VCaP (cell line): ENCODE measurements at regions not wholly inside any gene's neighbourhood (a gene's known extent, or its start where the extent isn't known, plus 50 kb on each side); places are given as distances from the start of the nearest gene placed in this dataset.
A peak's percentile ranks its signal among the peaks of the same experiment; 100 is the strongest.
"Not testable (repeated sequence)": the region's sequence is repeated elsewhere in the genome, so short reads cannot be mapped to it uniquely, and the experiment has no call there.

ENCODE experiments used
- H3K27ac ChIP-seq: fragments of 450-650 bp; 2 replicates; pipeline ENCODE4 v1.5.1; 2017
- TF ChIP-seq, protein P1 (sequence below): fragments of 450-650 bp; conservative IDR thresholded peaks from 2 replicates; pipeline ENCODE4 v1.5.1; 2017; ENCODE audit warnings: mild to moderate bottlenecking, moderate library complexity

DNA sequence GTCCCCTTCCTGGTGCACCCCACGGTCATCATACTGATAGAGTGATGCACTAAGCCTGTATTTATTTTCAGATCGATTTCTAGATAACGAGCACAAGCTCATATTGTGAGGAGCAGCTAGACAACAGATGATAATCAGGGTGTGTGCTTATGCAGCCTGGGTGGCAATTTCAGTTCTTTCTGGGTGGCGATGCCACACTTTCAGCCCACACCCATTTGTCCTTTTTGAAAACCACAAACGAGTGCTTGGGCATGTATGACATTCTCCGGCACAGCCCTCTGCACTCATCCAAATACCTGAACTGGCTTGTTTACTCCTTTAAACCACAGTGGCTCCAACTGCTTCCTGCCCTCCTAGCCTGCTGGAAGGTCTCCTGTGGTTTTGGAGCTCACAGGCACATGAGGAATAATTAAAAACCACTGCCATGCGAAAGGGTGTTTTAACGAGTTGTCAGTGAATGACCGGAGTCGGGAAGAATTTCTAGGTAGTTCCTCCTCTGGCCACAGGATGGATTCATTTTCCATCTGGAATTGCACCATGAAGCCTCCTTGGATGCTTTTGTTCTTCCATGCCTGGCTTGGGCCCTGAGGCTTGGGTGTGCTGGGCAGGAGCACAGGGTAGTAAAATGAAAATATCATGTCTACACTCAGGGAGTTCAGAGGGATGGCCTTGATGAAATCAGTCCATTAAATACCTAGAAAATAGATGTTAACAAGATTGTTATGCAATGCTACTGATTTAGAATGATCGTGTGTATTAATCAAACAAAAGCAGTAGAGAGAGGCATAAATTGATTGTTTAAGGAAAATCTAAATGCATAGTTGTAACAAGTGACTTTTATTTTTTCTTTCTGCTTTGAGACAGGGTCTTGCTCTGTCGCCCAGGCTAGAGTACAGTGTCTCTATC lies 52.4 kb upstream of the ITGB1 start:
- TF ChIP-seq, protein P1, sequence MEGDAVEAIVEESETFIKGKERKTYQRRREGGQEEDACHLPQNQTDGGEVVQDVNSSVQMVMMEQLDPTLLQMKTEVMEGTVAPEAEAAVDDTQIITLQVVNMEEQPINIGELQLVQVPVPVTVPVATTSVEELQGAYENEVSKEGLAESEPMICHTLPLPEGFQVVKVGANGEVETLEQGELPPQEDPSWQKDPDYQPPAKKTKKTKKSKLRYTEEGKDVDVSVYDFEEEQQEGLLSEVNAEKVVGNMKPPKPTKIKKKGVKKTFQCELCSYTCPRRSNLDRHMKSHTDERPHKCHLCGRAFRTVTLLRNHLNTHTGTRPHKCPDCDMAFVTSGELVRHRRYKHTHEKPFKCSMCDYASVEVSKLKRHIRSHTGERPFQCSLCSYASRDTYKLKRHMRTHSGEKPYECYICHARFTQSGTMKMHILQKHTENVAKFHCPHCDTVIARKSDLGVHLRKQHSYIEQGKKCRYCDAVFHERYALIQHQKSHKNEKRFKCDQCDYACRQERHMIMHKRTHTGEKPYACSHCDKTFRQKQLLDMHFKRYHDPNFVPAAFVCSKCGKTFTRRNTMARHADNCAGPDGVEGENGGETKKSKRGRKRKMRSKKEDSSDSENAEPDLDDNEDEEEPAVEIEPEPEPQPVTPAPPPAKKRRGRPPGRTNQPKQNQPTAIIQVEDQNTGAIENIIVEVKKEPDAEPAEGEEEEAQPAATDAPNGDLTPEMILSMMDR, result peak; percentile 63
- H3K27ac ChIP-seq, result peak overlapping the region; percentile 66

DNA sequence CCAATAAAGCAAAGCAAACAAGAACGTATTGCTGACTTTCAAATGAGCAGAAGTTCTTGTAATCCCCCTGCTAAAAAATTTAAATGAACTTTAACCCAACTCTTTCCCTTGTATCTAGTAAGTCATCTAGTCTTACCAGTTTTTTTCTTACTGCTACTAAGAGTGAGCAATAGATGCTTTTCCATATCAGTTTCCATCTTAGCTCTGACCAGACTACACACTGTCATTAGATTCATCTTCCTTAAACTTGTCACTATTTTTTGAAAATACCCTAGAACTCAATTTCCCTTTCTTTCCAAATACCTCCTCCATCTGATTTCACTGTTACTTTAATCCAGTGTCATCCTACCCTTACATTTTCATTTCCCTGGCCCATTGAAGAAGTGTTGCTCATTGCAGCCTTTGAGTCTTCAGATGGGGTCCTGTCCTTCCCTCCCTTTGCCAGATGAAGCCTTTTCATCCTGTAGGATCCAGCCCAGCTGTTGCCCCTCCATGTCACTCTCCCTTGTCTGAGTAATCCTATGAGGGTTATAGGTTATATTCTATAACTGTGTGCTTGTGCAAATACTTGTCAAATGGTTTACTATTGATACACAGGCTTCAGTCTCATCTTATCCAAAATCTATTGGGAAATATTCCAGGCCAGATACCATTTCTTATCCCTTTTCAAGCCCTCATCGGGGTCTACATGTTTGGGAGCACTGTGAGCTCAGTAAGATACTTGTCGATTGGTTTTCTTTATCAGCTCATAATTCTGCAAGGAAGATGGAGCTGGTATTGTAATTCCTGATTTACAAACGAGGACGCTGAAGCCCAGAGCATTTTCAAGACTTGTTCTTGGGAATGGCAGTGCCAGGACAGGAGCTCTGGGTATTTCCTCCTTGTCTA lies 51.5 kb upstream of the ITGB1 start:
- TF ChIP-seq, protein P1, result no peak
- peak overlapping the region; percentile 66 for H3K27ac ChIP-seq

DNA sequence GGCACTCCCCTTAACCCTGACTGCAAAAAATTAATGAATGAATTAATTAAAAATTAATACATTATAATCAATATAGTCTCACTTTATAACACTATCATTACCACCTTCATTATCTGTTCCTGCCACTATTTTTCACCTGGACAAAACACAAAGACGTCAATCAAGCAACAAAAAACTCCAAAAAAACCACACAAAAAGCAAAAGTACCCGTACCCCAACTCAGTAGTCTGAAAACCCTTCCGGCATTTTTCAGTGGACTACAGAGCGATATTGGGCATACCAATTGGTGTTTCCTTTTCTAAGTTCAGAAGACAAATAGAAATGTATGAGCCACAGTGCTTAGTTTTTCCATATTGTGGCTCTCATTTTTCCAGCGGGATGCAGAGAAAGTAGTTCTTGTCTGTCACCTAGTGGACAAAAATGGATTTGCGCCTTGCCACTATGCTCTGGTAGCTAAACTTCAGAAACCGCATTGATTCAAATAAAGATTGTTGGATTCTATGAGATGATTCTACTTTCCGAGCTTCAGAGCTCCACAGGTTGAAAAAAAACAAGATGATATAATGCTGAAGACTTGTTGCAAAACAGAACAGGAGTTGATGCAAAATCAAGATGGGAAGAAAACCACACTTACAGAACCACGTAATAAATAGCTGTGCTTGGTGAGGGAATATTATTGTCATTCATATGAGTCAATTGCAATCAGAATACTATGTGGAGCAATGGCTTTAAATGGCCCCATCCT lies 50.6 kb upstream of the ITGB1 start:
- H3K27ac ChIP-seq, result peak overlapping the region; percentile 66
- TF ChIP-seq, protein P1, result peak; percentile 98

DNA sequence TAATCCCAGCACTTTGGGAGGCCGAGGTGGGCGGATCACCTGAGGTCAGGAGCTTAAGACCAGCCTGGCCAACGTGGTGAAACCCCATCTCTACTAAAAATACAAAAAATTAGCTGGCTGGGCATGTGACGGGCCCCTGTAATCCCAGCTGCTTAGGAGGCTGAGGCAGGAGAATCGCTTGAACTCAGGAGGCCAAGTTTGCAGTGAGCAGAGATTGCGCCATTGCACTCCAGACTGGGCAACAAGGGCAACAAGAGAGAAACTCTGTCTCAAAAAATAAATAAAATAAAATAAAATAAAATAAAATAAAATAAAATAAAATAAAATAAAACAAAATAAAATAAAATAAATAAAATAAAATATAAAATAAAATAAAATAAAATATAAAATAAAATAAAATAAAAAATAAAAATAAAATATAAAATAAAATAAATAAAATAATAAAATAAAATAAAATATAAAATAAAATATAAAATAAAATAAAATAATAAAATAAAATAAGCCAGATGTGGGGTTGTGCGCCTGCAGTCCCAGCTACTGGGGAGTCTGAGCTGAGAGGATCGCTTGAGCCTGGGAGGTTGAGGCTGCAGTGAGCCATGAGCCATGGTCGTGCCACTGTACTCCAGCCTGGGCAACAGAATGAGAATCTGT lies 49.8 kb upstream of the ITGB1 start:
- not testable (repeated sequence) for H3K27ac ChIP-seq
